ENCODE measurements at regions not wholly inside any gene's neighbourhood (a gene's known extent, or its start where the extent isn't known, plus 50 kb on each side); places are given as distances from the start of the nearest gene placed in this dataset.
A peak's percentile ranks its signal among the peaks of the same experiment; 100 is the strongest.
"Not testable (repeated sequence)": the region's sequence is repeated elsewhere in the genome, so short reads cannot be mapped to it uniquely, and the experiment has no call there.

- DNase-seq = no peak
These were observed 174.7 kb downstream of the MAP2K4 start for GRCh38 chr17:12195418-12195817.

DNA sequence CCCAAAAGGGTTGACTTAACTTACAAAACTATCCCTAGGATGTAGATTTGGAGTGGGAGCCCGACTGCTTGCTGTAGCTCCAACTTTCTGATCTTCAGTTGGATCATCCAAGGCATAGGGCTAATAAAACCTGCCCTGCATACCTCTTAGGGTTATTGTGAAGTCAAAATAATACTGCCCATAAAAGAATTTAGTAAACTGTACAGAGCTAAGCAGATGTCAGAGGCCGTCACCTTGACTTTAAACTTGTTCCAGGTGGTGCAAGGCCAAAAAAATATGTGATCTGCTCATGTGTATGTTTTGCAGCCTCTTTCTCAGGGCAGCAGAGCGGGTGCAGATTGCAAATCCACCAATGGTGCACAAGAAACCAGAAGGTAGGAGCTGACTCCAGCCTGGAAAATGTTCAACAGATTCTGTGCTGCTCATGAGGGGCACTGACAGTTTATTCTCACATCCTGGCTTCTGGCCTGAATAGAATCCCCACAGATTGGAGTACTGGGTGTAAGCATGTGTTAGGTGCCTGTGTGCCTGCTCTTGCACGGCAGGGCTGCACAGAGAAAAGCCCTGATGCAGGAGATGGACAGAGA lies 180.7 kb downstream of the MAP2K4 start:
- DNase-seq = no peak

GRCh38 chr17:12209632-12210191 lies 189.0 kb downstream of the MAP2K4 start:
- DNase-seq = no peak

GRCh38 chr17:12220714-12221439 lies 200.2 kb downstream of the MAP2K4 start:
- not testable (repeated sequence) for DNase-seq

DNA sequence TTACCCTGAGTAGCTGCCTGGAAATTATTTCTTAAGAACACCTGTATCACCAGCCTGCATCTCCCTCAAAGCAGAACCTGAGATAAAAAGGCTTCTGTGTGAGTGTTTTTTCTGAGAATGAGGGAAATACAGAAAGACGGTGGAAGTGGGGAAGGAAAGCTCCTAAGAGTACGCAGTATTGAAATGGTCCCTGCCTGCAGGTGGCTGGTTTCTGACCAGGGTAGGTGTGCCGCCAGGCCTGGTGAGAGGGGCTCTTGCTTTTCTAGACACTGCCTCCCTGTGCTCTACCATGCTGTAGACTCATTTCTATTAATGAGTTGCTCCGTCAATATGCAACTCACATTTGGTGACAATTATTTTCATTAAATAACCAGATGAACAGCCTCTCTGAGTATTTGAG lies 201.7 kb downstream of the MAP2K4 start:
- no peak for DNase-seq

GRCh38 chr17:12227547-12227946 lies 206.9 kb downstream of the MAP2K4 start:
- DNase-seq = no peak

GRCh38 chr17:12229335-12229734 lies 208.7 kb downstream of the MAP2K4 start:
- DNase-seq = no peak

DNA sequence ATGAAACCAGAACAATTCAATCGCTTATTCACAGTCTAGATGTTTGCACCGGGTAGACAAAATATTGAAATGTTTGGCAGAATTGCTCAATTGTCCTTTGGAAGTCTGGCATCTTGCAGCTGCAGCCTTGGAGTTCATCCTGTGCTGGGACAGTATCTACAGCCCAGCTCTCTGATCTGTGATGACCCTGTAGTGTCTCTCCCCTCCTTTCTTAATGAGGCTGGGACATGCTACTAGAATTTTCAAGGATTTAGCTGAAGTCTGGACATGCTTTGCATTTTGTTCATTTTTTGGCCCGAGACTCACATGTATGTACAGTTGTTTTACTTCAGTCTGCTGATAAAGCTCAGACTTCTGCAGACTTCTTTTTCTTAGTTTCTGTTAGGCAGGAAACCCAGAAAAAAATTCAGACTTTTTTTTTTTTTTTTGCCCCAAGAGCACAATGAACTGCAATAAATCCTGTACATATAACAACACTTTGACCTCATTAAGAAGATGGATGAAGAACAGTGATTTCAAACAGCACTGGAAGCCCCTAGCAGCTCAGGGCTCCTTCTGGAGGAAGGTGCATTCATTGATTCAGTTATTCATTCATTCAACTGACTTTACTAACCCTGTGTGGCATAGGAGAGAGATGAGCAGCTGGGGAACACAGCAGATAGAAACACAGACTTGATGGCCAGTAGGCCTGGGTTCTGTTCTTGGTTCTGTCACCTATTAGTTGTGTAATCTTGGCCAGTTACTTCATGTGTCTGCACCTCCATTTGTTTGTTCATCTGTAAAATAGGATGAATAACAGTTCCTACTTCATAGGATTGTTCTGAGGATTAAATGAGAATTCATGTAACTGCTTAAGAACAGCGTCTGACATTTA lies 210.0 kb downstream of the MAP2K4 start:
- no peak for DNase-seq

- DNase-seq = no peak
These were observed 210.6 kb downstream of the MAP2K4 start for GRCh38 chr17:12231355-12231682.

- not testable (repeated sequence) for DNase-seq
These were observed 218.3 kb downstream of the MAP2K4 start for GRCh38 chr17:12239021-12239420.

DNA sequence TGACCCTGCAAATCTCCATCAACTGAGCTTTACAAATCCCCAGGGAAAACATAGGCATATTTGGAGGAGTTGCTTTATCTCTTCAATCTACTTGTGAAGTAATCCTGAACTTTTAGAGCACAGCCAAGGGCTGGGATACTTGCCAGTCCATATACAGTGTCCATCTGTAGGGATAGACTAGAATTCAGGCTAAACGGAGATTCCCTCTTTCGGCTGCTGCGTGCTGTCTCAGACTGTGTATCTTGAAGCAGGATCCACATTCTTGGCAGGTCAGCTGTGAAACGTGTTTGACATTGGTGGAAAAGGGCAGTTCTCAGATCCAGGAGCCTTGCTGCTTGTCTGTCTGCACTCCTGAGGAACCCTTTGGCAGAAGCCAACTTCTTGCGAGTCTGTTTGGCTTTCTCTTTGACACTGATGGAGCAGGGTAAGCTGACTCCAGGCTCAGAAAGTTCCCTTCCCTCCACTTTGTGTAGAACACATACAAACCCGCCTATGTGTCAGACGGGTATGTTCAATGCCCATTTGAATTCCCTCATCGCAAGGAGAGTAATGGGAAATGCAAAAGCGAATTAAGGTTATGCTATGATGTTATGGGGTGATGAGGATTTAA lies 221.8 kb downstream of the MAP2K4 start:
- DNase-seq = no peak

DNA sequence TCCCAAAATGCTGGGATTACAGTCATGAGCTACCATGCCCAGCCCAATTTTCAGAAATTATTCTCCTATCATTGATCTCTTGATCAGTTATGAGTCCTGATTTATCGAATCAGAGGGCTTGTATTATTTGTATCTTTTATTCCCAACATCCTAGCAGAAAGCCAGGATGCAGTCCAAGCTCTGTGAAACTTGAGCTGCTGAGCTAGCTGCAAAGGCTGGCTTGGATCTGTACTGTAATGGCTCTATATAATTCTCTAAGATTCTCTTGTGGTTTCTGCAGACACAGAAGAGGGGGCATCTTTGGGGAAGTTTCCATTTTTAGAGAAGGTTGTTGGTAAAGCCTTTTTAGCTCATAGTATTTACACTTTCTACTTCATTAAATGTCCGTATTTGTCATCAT lies 227.1 kb downstream of the MAP2K4 start:
- no peak for DNase-seq

DNA sequence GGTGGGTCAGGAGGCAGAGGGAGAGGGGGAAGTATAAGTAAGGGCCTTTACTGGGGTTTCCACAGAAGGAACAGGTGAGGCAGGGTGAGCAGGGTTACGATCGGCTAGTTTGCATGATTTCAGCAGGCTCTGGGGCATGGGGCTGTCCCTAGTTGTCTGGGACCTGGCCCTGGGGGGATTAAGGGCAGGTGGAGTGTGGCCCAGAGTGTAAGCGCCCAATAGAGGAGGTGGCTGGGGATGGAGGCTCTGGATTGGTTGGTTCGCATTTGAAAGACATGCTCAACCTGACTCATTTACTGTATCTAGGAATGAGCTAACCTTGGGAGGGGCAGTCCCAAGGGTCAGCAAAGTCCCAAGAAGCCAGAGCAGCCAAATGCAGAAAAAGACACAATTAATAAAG lies 230.3 kb downstream of the MAP2K4 start:
- DNase-seq = no peak

GRCh38 chr17:12252462-12252861 lies 231.8 kb downstream of the MAP2K4 start:
- no peak for DNase-seq

GRCh38 chr17:12254460-12254859 lies 233.8 kb downstream of the MAP2K4 start:
- no peak for DNase-seq

DNA sequence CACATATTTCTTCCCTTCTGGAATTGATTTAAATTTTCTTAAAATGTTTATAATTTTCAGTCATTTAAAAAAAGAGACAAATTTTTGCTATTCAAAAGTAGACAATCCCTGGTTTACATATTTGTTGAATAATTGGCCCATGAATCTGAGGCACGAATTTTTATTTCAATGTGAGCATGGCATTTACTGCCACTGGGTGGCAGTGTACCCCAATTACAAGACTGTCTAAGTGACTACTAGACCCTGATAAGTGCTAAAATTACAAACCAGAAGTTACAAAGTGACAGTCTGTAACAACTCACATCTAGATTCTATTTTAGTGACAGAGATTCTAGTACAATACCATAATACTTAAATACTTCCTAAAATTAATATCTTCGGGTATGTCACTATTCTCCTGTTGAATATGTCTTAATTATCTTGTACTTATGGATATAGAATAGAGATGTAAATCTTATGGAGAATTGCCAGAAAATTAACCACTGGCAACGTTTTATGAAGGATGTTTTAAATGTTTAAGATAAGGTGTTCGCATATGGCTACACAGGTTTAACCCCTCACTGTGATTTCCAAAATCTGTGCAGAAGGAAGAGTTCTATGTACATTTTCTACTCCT lies 235.8 kb downstream of the MAP2K4 start:
- DNase-seq = peak; percentile 37

GRCh38 chr17:12257176-12257575 lies 236.5 kb downstream of the MAP2K4 start:
- DNase-seq = no peak

- no peak for DNase-seq
These were observed 240.7 kb downstream of the MAP2K4 start for GRCh38 chr17:12261354-12261753.

GRCh38 chr17:12269751-12270150 lies 249.1 kb downstream of the MAP2K4 start:
- DNase-seq = no peak

DNA sequence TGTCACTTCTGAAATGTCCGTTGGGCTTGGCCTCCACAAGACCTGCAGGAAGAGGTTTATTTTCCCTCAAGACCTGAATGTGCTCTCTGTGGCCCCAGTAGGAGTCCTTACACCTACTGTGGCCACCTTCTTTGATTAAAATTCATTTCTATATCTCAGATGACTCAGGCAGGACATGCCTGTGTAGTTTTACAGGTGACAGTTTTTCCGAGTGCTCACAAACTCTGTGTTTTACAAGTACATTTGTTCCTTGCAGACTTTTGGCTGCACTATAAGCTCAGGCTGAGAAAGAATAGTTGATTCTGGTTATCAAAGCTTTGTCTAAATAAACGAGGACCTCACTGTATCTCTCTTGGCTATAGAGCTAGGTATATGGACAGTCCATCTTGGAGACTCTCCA lies 257.1 kb downstream of the MAP2K4 start:
- no peak for DNase-seq

DNA sequence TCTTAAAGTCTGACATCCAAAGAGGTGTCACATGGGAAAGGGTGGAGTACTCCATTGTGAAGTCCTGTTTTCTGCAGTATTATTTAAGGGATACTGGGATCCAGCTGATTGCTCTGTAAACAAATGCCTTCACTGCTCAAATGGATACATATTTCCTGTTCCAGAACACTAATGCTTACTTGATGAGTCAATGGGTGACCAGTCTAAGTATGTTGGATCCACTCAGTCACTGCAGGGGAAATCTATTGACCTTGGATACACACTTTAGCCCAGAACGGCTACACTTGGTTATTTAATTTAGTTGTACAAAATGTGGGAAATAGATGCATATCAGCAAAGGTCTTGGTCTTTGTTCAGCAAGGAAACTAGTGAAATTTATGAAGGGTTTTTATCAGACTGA lies 261.4 kb downstream of the MAP2K4 start:
- no peak for DNase-seq

- DNase-seq = no peak
These were observed 267.3 kb downstream of the MAP2K4 start for GRCh38 chr17:12287953-12288352.

DNA sequence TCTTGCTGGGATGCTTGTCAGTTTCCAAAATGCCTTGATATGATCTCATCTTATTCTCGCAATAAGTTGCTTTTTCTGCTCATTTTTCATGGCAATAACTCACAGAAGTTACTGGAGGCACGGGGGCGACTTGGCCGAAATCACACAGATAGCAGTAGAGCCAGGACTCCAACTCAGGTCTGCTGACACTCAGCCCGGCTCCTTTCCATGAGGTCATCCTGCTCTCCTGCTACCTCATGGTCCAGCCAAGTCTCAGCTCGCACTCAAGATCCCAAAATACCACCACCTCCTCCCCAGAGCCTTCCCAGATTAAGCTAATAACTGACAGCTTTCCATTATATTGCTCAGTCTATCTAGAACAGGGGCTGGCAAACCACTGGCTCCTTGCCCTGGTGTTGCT lies 269.5 kb downstream of the MAP2K4 start:
- DNase-seq = no peak
